Neural progenitor cell (in vitro differentiated cells): ENCODE measurements at regions not wholly inside any gene's neighbourhood (a gene's known extent, or its start where the extent isn't known, plus 50 kb on each side); places are given as distances from the start of the nearest gene placed in this dataset.

Source experiments
- CTCF ChIP-seq: fragments of 200-600 bp; sonication (generic); IDR thresholded peaks from 2 replicates; pipeline ENCODE4 v1.5.1; 2017; ENCODE audit warnings: antibody characterized with exemption, mild to moderate bottlenecking
- EZH2 ChIP-seq: fragments of 200-600 bp; sonication (generic); IDR thresholded peaks from 2 replicates; pipeline ENCODE4 v1.6.1; 2017; ENCODE audit warnings: antibody characterized with exemption, mild to moderate bottlenecking, moderate library complexity

GRCh38 chr3:188058569-188059184 is 95.3 kb upstream of the LPP start:
- TF ChIP-seq CTCF (no peak), EZH2 (no peak)
